GM20431 (cell line): ENCODE measurements at regions not wholly inside any gene's neighbourhood (a gene's known extent, or its start where the extent isn't known, plus 50 kb on each side); places are given as distances from the start of the nearest gene placed in this dataset.

Experiments used
- in situ Hi-C: fragments of 300-500 bp; cut with MseI, MboI; formaldehyde crosslinking; loops from one replicate; pipeline ENCODE4 v1.15.0; 2020; ENCODE audit warnings: low sequenced_read_pairs; ENCODE audit not compliant: unreplicated experiment

GRCh38 chr15:37818152-37818677 is 116.2 kb upstream of the TMCO5A start:
- in situ Hi-C loops = no loop called here

DNA sequence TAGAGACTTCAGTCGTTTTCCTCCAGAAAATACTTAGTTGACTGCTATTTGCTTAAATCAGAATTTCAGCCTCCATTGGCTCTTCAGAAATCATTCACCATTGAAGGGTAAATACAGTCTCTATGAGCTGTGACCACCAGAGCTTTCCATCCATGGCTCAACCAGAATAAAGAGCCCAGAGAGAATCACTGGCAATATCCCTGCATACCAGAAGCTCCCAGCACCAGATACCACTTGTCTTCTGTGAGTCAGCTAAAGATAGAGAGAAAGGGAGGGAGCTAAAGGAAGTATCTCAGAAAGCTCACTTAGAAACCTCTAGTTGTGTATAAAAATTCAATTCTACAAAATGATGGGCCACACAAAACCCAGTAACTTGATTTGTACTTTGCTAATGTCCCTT is 115.2 kb upstream of the TMCO5A start:
- in situ Hi-C loops = no loop called here

- in situ Hi-C loops = no loop called here
Observed at GRCh38 chr15:37820380-37821128, 113.9 kb upstream of the TMCO5A start.

- in situ Hi-C loops = no loop called here
Observed at GRCh38 chr15:37823601-37824275, 110.7 kb upstream of the TMCO5A start.

- in situ Hi-C loops = no loop called here
Observed at GRCh38 chr15:37824717-37825382, 109.6 kb upstream of the TMCO5A start.

DNA sequence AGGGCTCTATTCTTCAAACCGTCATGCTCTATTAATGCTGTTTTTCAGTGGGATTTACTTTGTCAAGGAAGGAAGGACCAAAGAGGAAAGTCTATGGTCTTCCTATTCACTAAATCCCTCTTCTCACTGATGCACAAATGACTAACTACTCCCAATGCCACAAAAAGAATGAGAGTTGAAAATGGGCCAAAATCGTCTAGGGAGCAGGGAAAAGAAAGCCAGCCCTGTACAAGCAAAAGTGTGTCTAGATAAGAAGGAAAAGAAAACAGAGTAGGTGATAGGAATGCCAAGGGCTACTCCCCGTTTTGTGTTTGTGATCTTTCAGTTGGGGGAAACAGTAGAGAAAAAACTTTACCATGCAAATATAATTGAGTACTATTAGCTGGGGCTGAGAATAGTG is 97.2 kb upstream of the TMCO5A start:
- in situ Hi-C loops = no loop called here

- in situ Hi-C loops = no loop called here
Observed at GRCh38 chr15:37847776-37848175, 86.7 kb upstream of the TMCO5A start.

DNA sequence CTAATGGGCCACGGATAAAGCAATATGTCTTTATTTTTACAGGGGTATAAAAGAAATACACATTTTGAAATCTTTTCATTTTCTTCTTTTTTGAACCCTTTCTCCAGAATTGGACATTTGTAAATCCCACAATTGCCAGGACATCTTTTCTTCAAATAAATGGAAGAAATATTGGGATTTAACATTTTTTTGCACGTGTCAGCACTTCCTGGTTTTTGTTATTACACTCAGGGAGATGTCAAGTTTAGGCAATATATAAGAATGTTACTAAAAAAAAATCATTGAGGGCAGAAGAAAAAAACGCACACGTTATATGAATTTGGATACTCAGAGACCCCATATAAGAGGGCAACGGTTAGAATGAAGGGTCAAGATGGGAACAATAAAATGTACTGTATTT is 78.3 kb upstream of the TMCO5A start:
- in situ Hi-C loops = no loop called here

- in situ Hi-C loops = no loop called here
Observed at GRCh38 chr15:37860896-37861295, 73.5 kb upstream of the TMCO5A start.

- in situ Hi-C loops = no loop called here
Observed at GRCh38 chr15:37865687-37866086, 68.8 kb upstream of the TMCO5A start.

DNA sequence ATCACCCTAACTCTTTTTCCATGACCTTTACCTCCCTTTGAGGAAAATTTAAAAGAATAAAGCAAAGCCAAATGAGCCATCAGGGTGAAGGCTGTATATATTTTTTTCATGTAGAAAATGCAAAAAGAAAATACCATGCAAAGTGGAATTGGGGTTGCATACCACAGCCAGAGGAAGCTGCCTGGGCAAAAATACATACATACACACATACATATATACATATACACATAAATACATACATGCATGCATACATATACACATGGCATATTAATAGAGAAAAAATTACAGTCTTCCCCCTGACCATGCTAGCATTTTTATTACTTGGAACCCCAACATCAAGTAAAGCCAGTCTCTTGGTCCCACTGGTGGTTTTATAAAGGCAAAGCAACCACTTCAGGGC is 63.7 kb upstream of the TMCO5A start:
- in situ Hi-C loops = no loop called here

DNA sequence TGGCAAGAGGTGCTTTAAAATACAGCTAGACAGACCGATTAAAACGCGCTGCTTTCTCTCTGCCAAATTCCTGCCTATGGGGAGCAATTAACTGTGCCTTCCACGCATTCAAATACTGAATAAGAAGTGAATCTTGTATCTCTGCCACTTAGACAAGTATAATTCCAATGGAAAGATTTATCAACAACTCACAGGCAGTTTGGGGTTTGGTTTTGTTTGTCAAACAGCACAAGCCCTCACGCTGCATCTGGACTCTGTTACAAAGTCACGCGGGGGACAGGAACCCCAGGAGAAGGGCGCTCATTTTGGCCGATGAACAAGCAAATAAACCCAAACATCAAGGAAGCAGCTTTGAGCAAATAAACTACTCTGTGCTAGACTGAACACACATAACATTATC is 61.8 kb upstream of the TMCO5A start:
- in situ Hi-C loops = no loop called here

GRCh38 chr15:37873336-37873735 is 61.1 kb upstream of the TMCO5A start:
- in situ Hi-C loops = no loop called here

DNA sequence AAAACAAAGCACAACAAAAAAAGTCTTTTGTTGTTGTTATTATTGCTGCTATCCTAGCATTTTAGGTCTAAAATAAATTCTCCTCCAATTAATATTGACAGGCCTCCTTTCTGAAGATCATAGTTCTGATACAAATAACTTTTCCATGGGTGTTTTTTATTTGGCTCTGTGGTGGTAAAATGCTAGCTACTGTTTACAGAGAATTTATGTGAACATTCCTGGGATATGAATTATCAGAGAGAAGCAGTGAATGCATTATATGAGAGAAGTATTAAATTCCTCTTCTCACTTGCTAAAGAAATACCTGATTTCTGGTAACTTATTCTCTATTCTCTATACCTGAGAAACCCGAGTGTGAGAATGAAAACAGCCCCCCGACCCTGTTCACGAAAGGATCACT is 57.5 kb upstream of the TMCO5A start:
- in situ Hi-C loops = no loop called here

DNA sequence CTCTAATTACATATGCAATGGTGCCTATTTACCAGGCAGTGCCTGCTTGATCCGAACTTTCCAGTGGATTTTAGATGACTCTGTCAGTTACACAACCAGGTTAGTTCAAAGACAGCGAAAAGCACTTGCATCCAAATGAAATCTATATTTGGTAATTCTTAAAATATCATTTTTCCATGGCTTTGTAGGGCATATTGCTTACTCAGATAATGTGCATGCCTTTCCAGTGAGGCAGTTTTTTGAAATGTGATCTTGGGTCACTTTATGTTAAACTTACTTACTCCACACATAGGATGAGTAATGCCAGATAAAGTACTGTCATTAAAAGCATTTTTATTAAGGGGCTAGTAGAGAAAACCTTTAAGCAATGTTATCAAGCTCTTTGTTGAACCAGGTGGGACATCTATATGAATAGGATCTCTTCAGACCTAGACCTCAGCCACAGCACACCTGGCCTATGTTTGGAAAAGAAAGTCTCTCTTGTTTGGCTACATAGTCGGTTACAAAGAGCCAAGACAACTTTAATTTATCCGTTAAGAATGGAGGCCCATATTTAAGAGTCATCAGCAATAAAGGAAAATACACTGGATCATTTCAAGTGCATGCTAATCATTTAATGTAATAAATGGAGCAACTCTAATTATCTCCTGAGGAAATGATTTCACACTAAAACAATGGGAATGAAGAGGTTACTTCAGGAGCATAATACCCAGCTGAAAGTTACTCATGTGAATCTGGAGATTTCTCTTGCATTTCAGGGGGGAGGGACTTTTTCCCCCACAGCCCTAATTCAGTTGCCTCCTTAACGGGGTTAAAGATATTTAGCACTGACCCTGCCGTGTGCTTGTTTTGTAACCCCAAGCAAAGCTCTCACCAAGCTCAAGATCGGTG is 56.3 kb upstream of the TMCO5A start:
- in situ Hi-C loops = no loop called here

GRCh38 chr15:37880009-37880834 is 54.2 kb upstream of the TMCO5A start:
- in situ Hi-C loops = no loop called here

DNA sequence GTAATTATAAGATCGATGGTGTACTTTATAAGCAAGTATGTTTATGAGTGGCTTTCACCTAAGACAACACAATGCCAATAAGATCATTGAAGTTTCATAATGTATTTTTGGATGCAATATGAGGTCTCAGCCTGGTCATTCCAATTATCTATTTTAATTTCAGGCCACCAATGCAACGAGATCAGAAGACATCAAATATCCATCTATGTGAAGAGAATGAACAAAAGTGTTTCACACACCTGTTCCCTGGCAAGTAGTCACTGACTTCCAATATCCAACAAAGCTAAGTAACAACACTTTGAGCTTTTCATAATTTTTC is 53.6 kb upstream of the TMCO5A start:
- in situ Hi-C loops = no loop called here

- in situ Hi-C loops = no loop called here
Observed at GRCh38 chr15:37881237-37882013, 53.0 kb upstream of the TMCO5A start.

GRCh38 chr15:37882640-37883039 is 51.8 kb upstream of the TMCO5A start:
- in situ Hi-C loops = no loop called here
